ENCODE measurements at regions not wholly inside any gene's neighbourhood (a gene's known extent, or its start where the extent isn't known, plus 50 kb on each side); places are given as distances from the start of the nearest gene placed in this dataset.

DNA sequence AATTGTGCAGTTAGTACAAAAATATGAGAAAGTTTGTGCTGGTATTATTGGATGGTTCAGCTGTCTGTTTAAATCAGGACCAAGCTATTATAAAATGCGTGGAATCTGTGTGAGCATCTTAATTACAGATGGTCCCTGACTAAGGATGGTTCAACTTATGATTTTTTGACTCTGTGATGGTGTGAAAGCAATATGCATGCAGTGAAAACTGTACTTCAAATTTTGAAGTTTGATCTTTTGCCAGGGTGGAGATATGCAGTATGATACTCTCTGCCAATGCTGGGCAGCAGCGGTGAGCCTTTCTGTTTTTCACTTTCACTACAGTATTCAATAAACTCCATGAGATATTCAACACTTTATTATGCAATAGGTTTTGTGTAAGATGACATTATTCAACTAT lies 189.3 kb downstream of the CHST1 start:
- no peak overlapping the region for H3K4me2 ChIP-seq (ENCODE audit: low read depth, low read length, poor library complexity, severe bottlenecking)
- H3K36me3 ChIP-seq (ENCODE audit: insufficient read depth, low read length): no peaks in the 10 kb centered on the region
- no peaks in the 10 kb centered on the region for H4K20me1 ChIP-seq (ENCODE audit: insufficient read depth, low read length, poor library complexity, severe bottlenecking)
- no peaks in the 10 kb centered on the region for H3K9me3 ChIP-seq (ENCODE audit: insufficient read depth, low read depth, low read length)
- no peaks in the 10 kb centered on the region for H3F3A ChIP-seq (ENCODE audit: low read depth)
- no peak overlapping the region for H2AFZ ChIP-seq (ENCODE audit: low read length)
- H3K27me3 ChIP-seq (ENCODE audit: insufficient read depth, low read length, poor library complexity, severe bottlenecking): no peaks in the 10 kb centered on the region
- TF ChIP-seq EZH2phosphoT487 (IDR thresholded peaks at IDR 0.05; ENCODE audit: borderline replicate concordance): no peak
- no peak for TF ChIP-seq CTCF (conservative IDR thresholded peaks at IDR 0.05; ENCODE audit: low read length)
- H3K4me3 ChIP-seq (ENCODE audit: low read length, poor library complexity, severe bottlenecking): no peak overlapping the region
- no peaks in the 10 kb centered on the region for H3K4me1 ChIP-seq (ENCODE audit: insufficient read depth, low read length, poor library complexity, severe bottlenecking)
- no peaks in the 10 kb centered on the region for H3K79me2 ChIP-seq (ENCODE audit: insufficient read depth, low read length)
- H3K9me2 ChIP-seq (replicated peaks; ENCODE audit: low read depth, low read length): no peaks in the 10 kb centered on the region
- H3K9ac ChIP-seq (ENCODE audit: low read depth, low read length, poor library complexity, severe bottlenecking): no peak overlapping the region

DNA sequence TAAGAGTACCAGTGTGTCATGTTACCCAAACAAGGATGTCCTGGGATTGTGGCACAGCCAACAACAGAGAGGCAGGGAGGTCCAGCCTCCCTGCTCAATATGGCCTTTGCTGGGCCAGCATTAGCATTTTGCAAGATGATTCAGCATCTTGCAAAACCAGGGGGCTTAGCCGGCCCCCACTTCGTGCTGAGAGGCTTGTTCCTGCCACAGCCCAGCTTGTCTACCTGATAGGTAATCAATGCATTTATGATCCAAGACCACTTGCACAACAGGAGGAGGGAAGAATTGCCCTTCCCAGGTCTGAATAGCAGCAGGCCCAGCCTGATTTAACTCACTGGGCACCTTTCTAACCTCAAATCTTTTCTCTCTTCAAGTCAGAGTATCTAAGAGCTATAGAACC lies 189.0 kb upstream of the SYT13 start:
- TF ChIP-seq EZH2phosphoT487 (IDR thresholded peaks at IDR 0.05; ENCODE audit: borderline replicate concordance): no peak
- TF ChIP-seq CTCF (conservative IDR thresholded peaks at IDR 0.05; ENCODE audit: low read length): no peak
- H2AFZ ChIP-seq (ENCODE audit: low read length): no peak overlapping the region
- H3K4me3 ChIP-seq (ENCODE audit: low read length, poor library complexity, severe bottlenecking): no peak overlapping the region
- no peak overlapping the region for H3K4me2 ChIP-seq (ENCODE audit: low read depth, low read length, poor library complexity, severe bottlenecking)
- no peaks in the 10 kb centered on the region for H3K27me3 ChIP-seq (ENCODE audit: insufficient read depth, low read length, poor library complexity, severe bottlenecking)
- H3K9me3 ChIP-seq (ENCODE audit: insufficient read depth, low read depth, low read length): no peaks in the 10 kb centered on the region
- H4K20me1 ChIP-seq (ENCODE audit: insufficient read depth, low read length, poor library complexity, severe bottlenecking): no peaks in the 10 kb centered on the region
- no peak overlapping the region for H3K9ac ChIP-seq (ENCODE audit: low read depth, low read length, poor library complexity, severe bottlenecking)
- no peaks in the 10 kb centered on the region for H3K9me2 ChIP-seq (replicated peaks; ENCODE audit: low read depth, low read length)
- no peaks in the 10 kb centered on the region for H3K4me1 ChIP-seq (ENCODE audit: insufficient read depth, low read length, poor library complexity, severe bottlenecking)
- no peaks in the 10 kb centered on the region for H3K36me3 ChIP-seq (ENCODE audit: insufficient read depth, low read length)
- H3K79me2 ChIP-seq (ENCODE audit: insufficient read depth, low read length): no peaks in the 10 kb centered on the region
- no peaks in the 10 kb centered on the region for H3F3A ChIP-seq (ENCODE audit: low read depth)

- H3K4me1 ChIP-seq (ENCODE audit: insufficient read depth, low read length, poor library complexity, severe bottlenecking): no peaks in the 10 kb centered on the region
- H3K9me3 ChIP-seq (ENCODE audit: insufficient read depth, low read depth, low read length): no peaks in the 10 kb centered on the region
- no peaks in the 10 kb centered on the region for H3K9me2 ChIP-seq (replicated peaks; ENCODE audit: low read depth, low read length)
- no peak overlapping the region for H3K9ac ChIP-seq (ENCODE audit: low read depth, low read length, poor library complexity, severe bottlenecking)
- no peaks in the 10 kb centered on the region for H3K36me3 ChIP-seq (ENCODE audit: insufficient read depth, low read length)
- H3K4me3 ChIP-seq (ENCODE audit: low read length, poor library complexity, severe bottlenecking): no peak overlapping the region
- H2AFZ ChIP-seq (ENCODE audit: low read length): no peak overlapping the region
- H3K27me3 ChIP-seq (ENCODE audit: insufficient read depth, low read length, poor library complexity, severe bottlenecking): no peaks in the 10 kb centered on the region
- H3K79me2 ChIP-seq (ENCODE audit: insufficient read depth, low read length): no peaks in the 10 kb centered on the region
- no peaks in the 10 kb centered on the region for H4K20me1 ChIP-seq (ENCODE audit: insufficient read depth, low read length, poor library complexity, severe bottlenecking)
- no peaks in the 10 kb centered on the region for H3F3A ChIP-seq (ENCODE audit: low read depth)
- H3K4me2 ChIP-seq (ENCODE audit: low read depth, low read length, poor library complexity, severe bottlenecking): no peak overlapping the region
- TF ChIP-seq EZH2phosphoT487 (IDR thresholded peaks at IDR 0.05; ENCODE audit: borderline replicate concordance) (no peak), CTCF (conservative IDR thresholded peaks at IDR 0.05; ENCODE audit: low read length) (no peak)
Observed at GRCh38 chr11:45473341-45473895, 187.3 kb upstream of the SYT13 start.

All from Loucy (cell line).